GM23248 (cell line): ENCODE measurements at regions not wholly inside any gene's neighbourhood (a gene's known extent, or its start where the extent isn't known, plus 50 kb on each side); places are given as distances from the start of the nearest gene placed in this dataset.
"Not testable (repeated sequence)": the region's sequence is repeated elsewhere in the genome, so short reads cannot be mapped to it uniquely, and the experiment has no call there.

Source experiments
- DNase-seq: peaks from one replicate; pipeline ENCODE4 v3.0.0-alpha.2; 2015
- H2AFZ ChIP-seq: fragments of 200-600 bp; sonication (generic); 2 replicates; pipeline ENCODE4 v1.6.1; 2016; ENCODE audit warnings: antibody characterized with exemption
- H3F3A ChIP-seq: fragments of 200-600 bp; sonication (generic); 2 replicates; pipeline ENCODE4 v1.6.1; 2016; ENCODE audit warnings: mild to moderate bottlenecking, antibody characterized with exemption, mixed run types; ENCODE audit not compliant: insufficient read depth
- H3K27ac ChIP-seq: fragments of 200-600 bp; sonication (generic); 2 replicates; pipeline ENCODE4 v1.5.1; 2016; ENCODE audit warnings: mild to moderate bottlenecking
- H3K27me3 ChIP-seq: fragments of 200-600 bp; sonication (generic); replicated peaks from 2 replicates; pipeline ENCODE4 v1.6.1; 2016; ENCODE audit warnings: mild to moderate bottlenecking; ENCODE audit not compliant: insufficient read depth
- H3K36me3 ChIP-seq: fragments of 200-600 bp; sonication (generic); 2 replicates; pipeline ENCODE4 v1.6.1; 2016; ENCODE audit warnings: low read depth, mild to moderate bottlenecking
- H3K4me1 ChIP-seq: fragments of 200-600 bp; sonication (generic); 2 replicates; pipeline ENCODE4 v1.6.1; 2016; ENCODE audit warnings: mild to moderate bottlenecking; ENCODE audit not compliant: insufficient read depth
- H3K4me2 ChIP-seq: fragments of 200-600 bp; sonication (generic); one replicate; pipeline ENCODE4 v1.6.1; 2016; ENCODE audit warnings: mild to moderate bottlenecking; ENCODE audit not compliant: unreplicated experiment
- H3K4me3 ChIP-seq: fragments of 200-600 bp; sonication (generic); 2 replicates; pipeline ENCODE4 v1.5.1; 2016; ENCODE audit warnings: mild to moderate bottlenecking
- H3K79me2 ChIP-seq: fragments of 200-600 bp; sonication (generic); 2 replicates; pipeline ENCODE4 v1.6.1; 2016; ENCODE audit warnings: mild to moderate bottlenecking; ENCODE audit not compliant: insufficient read depth
- H3K9ac ChIP-seq: fragments of 200-600 bp; sonication (generic); 2 replicates; pipeline ENCODE4 v1.6.1; 2016; ENCODE audit warnings: mild to moderate bottlenecking
- H3K9me2 ChIP-seq: fragments of 200-600 bp; sonication (generic); 2 replicates; pipeline ENCODE4 v1.6.1; 2016; ENCODE audit warnings: mixed run types, mild to moderate bottlenecking, moderate library complexity; ENCODE audit not compliant: insufficient read depth
- H3K9me3 ChIP-seq: fragments of 200-600 bp; sonication (generic); one replicate; pipeline ENCODE4 v1.6.1; 2017; ENCODE audit warnings: low read depth
- H4K20me1 ChIP-seq: fragments of 200-600 bp; sonication (generic); 2 replicates; pipeline ENCODE4 v1.6.0; 2016; ENCODE audit not compliant: insufficient read depth
- EZH2 ChIP-seq: fragments of 200-600 bp; sonication (generic); IDR thresholded peaks from 2 replicates; pipeline ENCODE4 v1.6.1; 2018; ENCODE audit warnings: antibody characterized with exemption, mild to moderate bottlenecking; ENCODE audit not compliant: insufficient read depth, poor library complexity, severe bottlenecking
- EZH2phosphoT487 ChIP-seq: fragments of 200-600 bp; sonication (generic); IDR thresholded peaks from 2 replicates; pipeline ENCODE4 v1.6.1; 2018; ENCODE audit warnings: antibody characterized with exemption, moderate library complexity, mild to moderate bottlenecking, low read depth; ENCODE audit not compliant: insufficient read depth
- WGBS, 2 experiments: methylation state at CpG; one replicate each; pipeline ENCODE4 v1.1.6; 2015 to 2017; ENCODE audit warnings: low lambda C conversion rate in 2 of 2, low coverage in 1 of 2; ENCODE audit errors: missing lambda C conversion rate in 2 of 2; 5-methylcytosine and 5-hydroxymethylcytosine counted together
- in situ Hi-C: fragments of 300-500 bp; cut with MboI; formaldehyde crosslinking; loops from 2 replicates; pipeline ENCODE4 v1.15.0; 2020

GRCh38 chr2:16381511-16381910 is 284.1 kb downstream of the CYRIA start:
- 30 to 32% methylated on average over 2 of the region's 2 CpGs for WGBS, 2 experiments
- H3K36me3 ChIP-seq: no peaks in the 10 kb centered on the region

GRCh38 chr2:16379901-16380300 is 285.7 kb downstream of the CYRIA start:
- H3K4me2 ChIP-seq, H3K4me3 ChIP-seq, DNase-seq, H2AFZ ChIP-seq, H3K27ac ChIP-seq, H3K79me2 ChIP-seq, H3K9me3 ChIP-seq, H3K9ac ChIP-seq, H3F3A ChIP-seq, H3K9me2 ChIP-seq, H3K4me1 ChIP-seq, H3K27me3 ChIP-seq, H4K20me1 ChIP-seq, in situ Hi-C loops, H3K36me3 ChIP-seq: not testable (repeated sequence)
- 51 to 57% methylated on average over 5 of the region's 5 CpGs for WGBS, 2 experiments

More at GRCh38 chr2:16381511-16381910, 284.1 kb downstream of the CYRIA start:
- DNase-seq: no peak
- Histone ChIP-seq H3K27ac (no peak overlapping the region), H3K4me1 (no peaks in the 10 kb centered on the region), H3K9ac (no peak overlapping the region), H3K9me3 (no peaks in the 10 kb centered on the region), H2AFZ (no peak overlapping the region), H3K79me2 (no peaks in the 10 kb centered on the region), H3K4me3 (no peak overlapping the region), H4K20me1 (no peaks in the 10 kb centered on the region), H3F3A (no peaks in the 10 kb centered on the region), H3K27me3 (no peaks in the 10 kb centered on the region), H3K4me2 (no peak overlapping the region), H3K9me2 (no peaks in the 10 kb centered on the region)
- TF ChIP-seq EZH2phosphoT487 (no peak), EZH2 (no peak)
- in situ Hi-C loops: no loop called here

GRCh38 chr2:16379061-16379460 is 286.6 kb downstream of the CYRIA start:
- H3F3A ChIP-seq, in situ Hi-C loops, H3K79me2 ChIP-seq, H3K27ac ChIP-seq, H3K4me1 ChIP-seq, H2AFZ ChIP-seq, H3K9me2 ChIP-seq, H3K9me3 ChIP-seq, DNase-seq, H3K27me3 ChIP-seq, H3K4me2 ChIP-seq, H3K4me3 ChIP-seq, H3K36me3 ChIP-seq, H4K20me1 ChIP-seq, H3K9ac ChIP-seq: not testable (repeated sequence)
- 45 to 50% methylated on average over 5 of the region's 5 CpGs for WGBS, 2 experiments

- Histone ChIP-seq H3K27ac (no peak overlapping the region), H3F3A (no peaks in the 10 kb centered on the region), H4K20me1 (no peaks in the 10 kb centered on the region), H3K4me3 (no peak overlapping the region), H2AFZ (no peak overlapping the region), H3K9ac (no peak overlapping the region), H3K9me2 (no peaks in the 10 kb centered on the region), H3K27me3 (no peaks in the 10 kb centered on the region), H3K36me3 (no peaks in the 10 kb centered on the region), H3K4me2 (no peak overlapping the region), H3K79me2 (no peaks in the 10 kb centered on the region), H3K4me1 (no peaks in the 10 kb centered on the region), H3K9me3 (no peaks in the 10 kb centered on the region)
- TF ChIP-seq EZH2 (no peak), EZH2phosphoT487 (no peak)
- WGBS, 2 experiments: 13 to 19% methylated on average over 2 of the region's 2 CpGs
- DNase-seq: no peak
- in situ Hi-C loops: no loop called here
Observed at GRCh38 chr2:16378031-16378430, 287.6 kb downstream of the CYRIA start.

GRCh38 chr2:16375981-16376380 is 289.7 kb downstream of the CYRIA start:
- Histone ChIP-seq H3K4me1 (no peaks in the 10 kb centered on the region), H2AFZ (no peak overlapping the region), H3F3A (no peaks in the 10 kb centered on the region), H3K27me3 (no peaks in the 10 kb centered on the region), H3K9me2 (no peaks in the 10 kb centered on the region), H3K79me2 (no peaks in the 10 kb centered on the region), H4K20me1 (no peaks in the 10 kb centered on the region), H3K9me3 (no peaks in the 10 kb centered on the region), H3K27ac (no peak overlapping the region), H3K4me3 (no peak overlapping the region), H3K9ac (no peak overlapping the region), H3K36me3 (no peaks in the 10 kb centered on the region), H3K4me2 (no peak overlapping the region)
- 17 to 19% methylated on average over 4 of the region's 4 CpGs for WGBS, 2 experiments
- DNase-seq: no peak
- TF ChIP-seq EZH2phosphoT487 (no peak), EZH2 (no peak)
- in situ Hi-C loops: no loop called here
